ENCODE measurements at regions not wholly inside any gene's neighbourhood (a gene's known extent, or its start where the extent isn't known, plus 50 kb on each side); places are given as distances from the start of the nearest gene placed in this dataset.

DNA sequence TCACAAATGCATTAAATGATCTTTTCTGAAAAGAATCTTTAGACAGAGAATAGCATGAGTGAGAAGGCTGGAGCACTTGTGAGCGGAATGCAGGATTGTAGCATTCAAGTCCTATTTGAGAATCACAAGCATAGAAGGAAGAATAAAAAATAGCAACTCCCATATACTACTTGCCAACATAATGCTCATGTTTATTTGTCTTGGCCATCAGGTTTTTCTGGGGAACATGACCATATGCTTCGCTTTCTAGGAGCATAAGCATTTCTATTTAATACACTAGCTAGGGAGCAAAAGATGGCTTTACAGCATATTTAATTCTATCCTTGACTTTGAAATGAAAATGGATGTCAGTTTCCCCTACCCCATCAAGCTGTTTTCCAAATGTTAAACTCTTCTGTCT lies 170.3 kb upstream of the MITF start:
- Histone ChIP-seq H3K27me3 (ENCODE audit: control insufficient read depth, insufficient read depth, low read length) (no peaks in the 10 kb centered on the region), H3K4me3 (ENCODE audit: low read depth, low read length) (no peak overlapping the region), H3K36me3 (ENCODE audit: control insufficient read depth, insufficient read depth, low read length) (no peaks in the 10 kb centered on the region)
- peak; percentile 0 for DNase-seq (ENCODE audit: low read depth)
- TF ChIP-seq, protein P1, sequence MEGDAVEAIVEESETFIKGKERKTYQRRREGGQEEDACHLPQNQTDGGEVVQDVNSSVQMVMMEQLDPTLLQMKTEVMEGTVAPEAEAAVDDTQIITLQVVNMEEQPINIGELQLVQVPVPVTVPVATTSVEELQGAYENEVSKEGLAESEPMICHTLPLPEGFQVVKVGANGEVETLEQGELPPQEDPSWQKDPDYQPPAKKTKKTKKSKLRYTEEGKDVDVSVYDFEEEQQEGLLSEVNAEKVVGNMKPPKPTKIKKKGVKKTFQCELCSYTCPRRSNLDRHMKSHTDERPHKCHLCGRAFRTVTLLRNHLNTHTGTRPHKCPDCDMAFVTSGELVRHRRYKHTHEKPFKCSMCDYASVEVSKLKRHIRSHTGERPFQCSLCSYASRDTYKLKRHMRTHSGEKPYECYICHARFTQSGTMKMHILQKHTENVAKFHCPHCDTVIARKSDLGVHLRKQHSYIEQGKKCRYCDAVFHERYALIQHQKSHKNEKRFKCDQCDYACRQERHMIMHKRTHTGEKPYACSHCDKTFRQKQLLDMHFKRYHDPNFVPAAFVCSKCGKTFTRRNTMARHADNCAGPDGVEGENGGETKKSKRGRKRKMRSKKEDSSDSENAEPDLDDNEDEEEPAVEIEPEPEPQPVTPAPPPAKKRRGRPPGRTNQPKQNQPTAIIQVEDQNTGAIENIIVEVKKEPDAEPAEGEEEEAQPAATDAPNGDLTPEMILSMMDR (IDR thresholded peaks at IDR 0.05; ENCODE audit: insufficient read depth, low read depth, low read length), result no peak
- ChIA-PET CTCF (no interaction called here), POLR2A (no interaction called here)

DNA sequence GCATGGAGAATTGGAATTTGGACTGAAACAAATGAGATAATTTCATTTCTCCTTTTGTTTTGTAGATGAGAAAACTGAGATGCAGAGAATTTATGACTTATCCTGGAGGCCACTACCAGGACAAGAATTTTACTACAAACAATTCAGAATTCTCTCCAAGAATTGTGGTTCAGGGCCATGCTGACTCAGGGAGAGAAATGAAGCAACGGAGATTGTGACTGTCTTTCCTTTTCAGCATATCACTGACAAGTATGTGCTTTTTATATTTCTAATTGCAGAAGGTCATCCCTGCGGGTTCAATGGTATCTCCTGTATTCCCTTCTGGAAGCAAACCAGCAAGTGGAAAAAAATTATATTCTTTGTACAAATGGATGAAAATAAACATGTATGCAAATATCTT lies 170.8 kb upstream of the MITF start:
- no peaks in the 10 kb centered on the region for H3K36me3 ChIP-seq (ENCODE audit: control insufficient read depth, insufficient read depth, low read length)
- TF ChIP-seq, protein P1 (IDR thresholded peaks at IDR 0.05; ENCODE audit: insufficient read depth, low read depth, low read length), result no peak
- peak; percentile 20 for DNase-seq (ENCODE audit: low read depth)
- H3K4me3 ChIP-seq (ENCODE audit: low read depth, low read length), result no peak overlapping the region
- ChIA-PET POLR2A (no interaction called here), CTCF (interaction anchor here (0.6 kb wide), 1 partner anchor 502 kb away, joined by 4 read pairs; no protein-coding TSS in a partner anchor)
- H3K27me3 ChIP-seq (ENCODE audit: control insufficient read depth, insufficient read depth, low read length), result no peaks in the 10 kb centered on the region

DNA sequence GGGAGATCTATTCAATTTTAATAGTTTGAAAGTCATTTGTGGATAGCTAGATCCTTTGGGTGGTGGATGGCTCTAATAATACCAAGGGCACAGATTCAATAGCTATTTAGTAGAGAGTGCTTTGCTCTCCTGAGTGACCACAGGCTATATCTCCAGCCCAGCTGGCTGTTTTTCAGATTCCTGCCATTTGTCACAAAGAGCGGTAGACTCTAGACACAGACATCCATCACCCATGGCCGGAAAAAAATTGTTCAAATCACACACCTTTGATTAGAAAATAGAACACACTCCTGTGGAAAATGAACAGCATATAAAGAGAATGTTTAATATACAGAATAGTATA lies 171.6 kb upstream of the MITF start:
- TF ChIP-seq, protein P1 (IDR thresholded peaks at IDR 0.05; ENCODE audit: insufficient read depth, low read depth, low read length), result no peak
- Histone ChIP-seq H3K4me3 (ENCODE audit: low read depth, low read length) (no peak overlapping the region), H3K36me3 (ENCODE audit: control insufficient read depth, insufficient read depth, low read length) (no peaks in the 10 kb centered on the region), H3K27me3 (ENCODE audit: control insufficient read depth, insufficient read depth, low read length) (no peaks in the 10 kb centered on the region)
- no peak for DNase-seq (ENCODE audit: low read depth)
- CTCF ChIA-PET, result no interaction called here
- POLR2A ChIA-PET, result no interaction called here

DNA sequence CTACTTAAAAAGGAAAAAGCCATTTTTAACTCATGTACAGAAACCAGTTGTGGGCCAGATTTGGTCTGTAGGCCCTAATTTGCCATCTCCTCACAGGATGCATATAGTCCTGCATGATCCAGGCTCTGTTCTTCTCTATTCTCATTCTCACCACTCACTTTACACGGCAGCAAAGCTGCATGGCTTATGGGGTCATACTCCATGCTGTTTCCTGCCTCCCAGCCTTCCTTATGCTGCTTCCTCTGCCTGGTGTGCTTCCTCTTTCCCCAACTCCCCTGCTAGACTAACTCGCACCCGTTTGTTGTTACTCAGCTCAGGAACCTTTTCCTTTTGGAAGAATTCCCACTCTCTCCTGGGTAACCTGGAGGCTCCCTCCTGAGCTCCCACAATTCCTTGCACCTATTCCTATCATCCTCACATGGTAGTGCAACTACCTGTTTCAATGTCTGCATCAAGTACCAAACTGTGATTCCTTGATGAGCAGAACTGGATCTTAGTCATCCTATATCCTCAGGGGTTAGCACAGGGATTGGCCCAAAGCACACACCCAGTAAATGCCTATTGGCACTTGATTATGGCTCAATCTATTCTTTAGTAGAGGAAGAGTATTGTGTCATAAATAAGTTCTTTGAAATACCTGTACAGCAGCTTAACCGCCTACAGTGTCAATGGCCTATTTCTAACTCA lies 172.1 kb upstream of the MITF start:
- ChIA-PET POLR2A (no interaction called here), CTCF (no interaction called here)
- TF ChIP-seq, protein P1 (IDR thresholded peaks at IDR 0.05; ENCODE audit: insufficient read depth, low read depth, low read length), result no peak
- no peaks in the 10 kb centered on the region for H3K36me3 ChIP-seq (ENCODE audit: control insufficient read depth, insufficient read depth, low read length)
- no peak for DNase-seq (ENCODE audit: low read depth)
- no peak overlapping the region for H3K4me3 ChIP-seq (ENCODE audit: low read depth, low read length)
- no peaks in the 10 kb centered on the region for H3K27me3 ChIP-seq (ENCODE audit: control insufficient read depth, insufficient read depth, low read length)

DNA sequence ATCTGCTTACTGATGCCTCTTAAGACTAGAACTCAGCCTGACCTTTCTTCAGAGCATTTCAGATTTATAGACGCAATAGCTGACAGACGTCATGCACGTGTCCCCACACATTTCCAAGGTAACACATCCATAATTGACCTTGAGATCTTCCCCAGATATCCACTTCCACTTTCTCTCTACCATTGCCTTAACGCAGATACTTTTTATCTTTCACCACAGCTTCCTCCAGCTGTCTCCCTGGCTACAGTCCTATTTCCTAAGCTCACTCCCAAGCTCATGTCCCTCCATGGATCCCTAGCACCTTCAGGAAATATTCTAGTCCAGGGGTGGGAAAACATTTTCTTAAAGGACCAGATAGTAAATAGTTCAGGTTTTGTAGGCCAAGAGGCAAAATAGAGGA lies 173.0 kb upstream of the MITF start:
- CTCF ChIA-PET, result no interaction called here

More for the DNA sequence above, 173.0 kb upstream of the MITF start:
- POLR2A ChIA-PET, result no interaction called here
- DNase-seq (ENCODE audit: low read depth), result no peak
- TF ChIP-seq, protein P1 (IDR thresholded peaks at IDR 0.05; ENCODE audit: insufficient read depth, low read depth, low read length), result no peak
- Histone ChIP-seq H3K36me3 (ENCODE audit: control insufficient read depth, insufficient read depth, low read length) (no peaks in the 10 kb centered on the region), H3K27me3 (ENCODE audit: control insufficient read depth, insufficient read depth, low read length) (no peaks in the 10 kb centered on the region), H3K4me3 (ENCODE audit: low read depth, low read length) (no peak overlapping the region)
